NCI-H69 (cell line): ENCODE measurements at regions not wholly inside any gene's neighbourhood (a gene's known extent, or its start where the extent isn't known, plus 50 kb on each side); places are given as distances from the start of the nearest gene placed in this dataset.
A peak's percentile ranks its signal among the peaks of the same experiment; 100 is the strongest.

Source experiments
- DNase-seq: peaks from one replicate; lab custom pipeline; 2025; lab: John Stamatoyannopoulos, UW

- no peak for DNase-seq
These were observed 68.6 kb upstream of the FAM9A start for GRCh38 chrX:8869812-8870211.

DNA sequence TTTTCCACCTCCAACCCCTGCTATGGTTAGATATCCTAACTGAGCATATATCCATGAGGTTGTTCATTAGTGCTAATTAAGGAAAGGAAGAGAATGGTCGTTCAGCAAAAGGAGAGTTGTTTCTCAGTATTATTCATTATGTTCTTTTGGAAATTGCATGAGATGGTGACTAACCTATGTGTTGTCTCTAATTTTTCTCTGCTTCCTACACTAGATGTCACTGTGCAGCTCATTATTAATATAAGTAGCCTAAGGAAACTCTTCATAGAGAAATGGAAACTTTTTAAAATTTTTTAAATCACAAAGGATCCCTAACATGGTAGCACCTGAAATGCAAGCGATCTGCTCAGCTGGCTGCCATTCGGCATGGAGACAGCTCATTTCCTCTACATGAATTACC lies 67.7 kb upstream of the FAM9A start:
- peak; percentile 2 for DNase-seq

DNA sequence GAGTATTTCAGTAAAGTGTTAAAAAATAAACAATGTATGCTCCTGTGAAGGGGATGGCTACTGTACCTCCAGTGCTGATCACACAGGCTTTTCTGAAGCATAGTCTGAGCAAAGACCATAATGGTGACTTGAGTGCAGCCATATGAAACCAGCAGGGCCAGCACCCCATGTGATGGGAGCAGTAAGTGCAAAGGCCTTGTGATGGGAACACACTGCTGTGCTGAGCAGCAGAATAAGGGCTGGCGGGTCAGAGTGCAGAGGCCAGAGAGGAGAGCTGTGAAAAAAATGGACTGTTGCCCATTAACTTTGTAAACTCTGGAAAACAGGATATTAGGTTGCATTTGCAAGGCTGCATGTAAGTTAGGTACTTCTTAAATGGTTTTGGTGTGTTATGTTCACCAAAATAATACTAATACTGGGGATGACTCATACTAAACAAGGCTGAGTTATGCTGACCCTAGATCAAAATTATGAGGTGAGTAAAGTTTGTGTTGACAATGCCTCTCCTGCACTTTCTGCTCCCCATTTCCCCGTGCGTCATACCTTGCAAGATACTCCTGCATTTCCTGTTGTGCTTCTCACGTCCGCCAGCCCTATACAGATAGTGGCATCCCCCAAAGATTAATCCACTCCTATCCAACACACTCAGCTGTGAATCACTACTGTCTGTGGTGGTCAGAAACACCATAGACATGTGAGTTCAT lies 67.0 kb upstream of the FAM9A start:
- DNase-seq: no peak

GRCh38 chrX:8867406-8867805 lies 66.2 kb upstream of the FAM9A start:
- DNase-seq: no peak

- DNase-seq: peak; percentile 28
These were observed 63.0 kb upstream of the FAM9A start for GRCh38 chrX:8864161-8864560.

- DNase-seq: peak; percentile 4
These were observed 60.7 kb upstream of the FAM9A start for GRCh38 chrX:8861908-8862307.

- no peak for DNase-seq
These were observed 50.2 kb upstream of the FAM9A start for GRCh38 chrX:8851231-8851886.
